HL-60 (cell line): ENCODE measurements at regions not wholly inside any gene's neighbourhood (a gene's known extent, or its start where the extent isn't known, plus 50 kb on each side); places are given as distances from the start of the nearest gene placed in this dataset.

Experiments
- DNase-seq, 2 experiments: peaks; one replicate each; pipeline ENCODE4 v3.0.0-alpha.2; 2010 to 2020; ENCODE audit warnings: low read depth in 1 of 2, low spot score in 1 of 2
- H3K27ac ChIP-seq: fragments of 250-450 bp; sonication (Bioruptor Pico); replicated peaks from 2 replicates; pipeline ENCODE4 v1.5.1; 2020; ENCODE audit warnings: mild to moderate bottlenecking, moderate library complexity
- H3K27me3 ChIP-seq: fragments of 250-450 bp; sonication (Bioruptor Pico); 2 replicates; pipeline ENCODE4 v1.5.1; 2021; ENCODE audit warnings: mild to moderate bottlenecking, moderate library complexity; ENCODE audit not compliant: insufficient read depth, poor library complexity, severe bottlenecking
- H3K4me3 ChIP-seq: replicated peaks from 2 replicates; pipeline ENCODE4 v1.5.1; 2011; ENCODE audit warnings: mild to moderate bottlenecking, control low read depth, low read length; ENCODE audit not compliant: insufficient read depth
- CTCF ChIP-seq: IDR thresholded peaks from one replicate; pipeline ENCODE4 v1.5.1; 2011; ENCODE audit warnings: low read length, control low read depth, inconsistent platforms; ENCODE audit not compliant: insufficient read depth
- GABPA ChIP-seq: IDR thresholded peaks from 2 replicates; pipeline ENCODE4 v1.6.1; 2012; ENCODE audit warnings: low read depth
- POLR2AphosphoS5 ChIP-seq: IDR thresholded peaks from 2 replicates; pipeline ENCODE4 v1.6.1; 2012; ENCODE audit warnings: low read depth
- REST ChIP-seq: IDR thresholded peaks from 2 replicates; pipeline ENCODE4 v1.6.1; 2012; ENCODE audit warnings: low read depth; ENCODE audit not compliant: insufficient replicate concordance
- SPI1 ChIP-seq: IDR thresholded peaks from 2 replicates; pipeline ENCODE4 v1.6.1; 2012; ENCODE audit warnings: low read depth, mild to moderate bottlenecking, borderline replicate concordance

- H3K27ac ChIP-seq = no peak overlapping the region
- no peaks in the 10 kb centered on the region for H3K27me3 ChIP-seq
- H3K4me3 ChIP-seq = no peak overlapping the region
- TF ChIP-seq GABPA = no peak
- no peak for TF ChIP-seq POLR2AphosphoS5
- no peak for TF ChIP-seq REST
- no peak for TF ChIP-seq CTCF
- no peak for TF ChIP-seq SPI1
- no peak for DNase-seq
Measured at GRCh38 chr10:2173327-2173726, 436.0 kb upstream of the ADARB2 start.

- H3K27ac ChIP-seq = no peak overlapping the region
- H3K4me3 ChIP-seq = no peak overlapping the region
- DNase-seq = no peak
- H3K27me3 ChIP-seq = no peaks in the 10 kb centered on the region
- TF ChIP-seq POLR2AphosphoS5 = no peak
- no peak for TF ChIP-seq REST
- TF ChIP-seq CTCF = no peak
- no peak for TF ChIP-seq SPI1
- TF ChIP-seq GABPA = no peak
Measured at GRCh38 chr10:2165771-2166460, 428.6 kb upstream of the ADARB2 start.

- TF ChIP-seq CTCF = no peak
- no peak for TF ChIP-seq POLR2AphosphoS5
- TF ChIP-seq GABPA = no peak
- no peak for TF ChIP-seq REST
- TF ChIP-seq SPI1 = no peak
Measured at GRCh38 chr10:2150288-2150687, 413.0 kb upstream of the ADARB2 start.

More at GRCh38 chr10:2150288-2150687, 413.0 kb upstream of the ADARB2 start:
- Histone ChIP-seq H3K27me3 (no peaks in the 10 kb centered on the region), H3K4me3 (no peak overlapping the region), H3K27ac (no peak overlapping the region)
- no peak for DNase-seq
